ENCODE measurements at regions not wholly inside any gene's neighbourhood (a gene's known extent, or its start where the extent isn't known, plus 50 kb on each side); places are given as distances from the start of the nearest gene placed in this dataset.

GRCh38 chr2:120464448-120464931 lies 118.6 kb downstream of the INHBB start:
- 82 to 84% methylated on average over 5 to 12 of the region's 12 CpGs for WGBS, 2 donors
- Histone ChIP-seq H3K27ac (no peak overlapping the region), H3K4me1 (peaks cover 0 to 8% of the 10 kb centered on the region in 2 donors), H3K36me3 (no peaks in the 10 kb centered on the region), H3K9me3 (no peaks in the 10 kb centered on the region), H3K4me3 (replicated peaks in 1 of 3) (no peak overlapping the region), H3K27me3 (no peaks in the 10 kb centered on the region)
- TF ChIP-seq CTCF (IDR thresholded peaks at IDR 0.05) (no peak), POLR2A (IDR thresholded peaks at IDR 0.05) (no peak)
- intact Hi-C loops (cut with DNase I) = no loop called here
- DNase-seq = no peak

GRCh38 chr2:120465012-120465700 lies 119.2 kb downstream of the INHBB start:
- no peaks in the 10 kb centered on the region for H3K9me3 ChIP-seq
- H3K36me3 ChIP-seq = no peaks in the 10 kb centered on the region
- WGBS, 2 donors = 94 to 100% methylated on average over 7 to 9 of the region's 11 CpGs
- H3K27ac ChIP-seq = no peak overlapping the region
- intact Hi-C loops (cut with DNase I) = no loop called here
- no peaks in the 10 kb centered on the region for H3K27me3 ChIP-seq
- no peak for DNase-seq
- H3K4me1 ChIP-seq = peaks cover 2 to 13% of the 10 kb centered on the region in 2 donors
- TF ChIP-seq CTCF (IDR thresholded peaks at IDR 0.05) = no peak
- no peak for TF ChIP-seq POLR2A (IDR thresholded peaks at IDR 0.05)
- no peak overlapping the region for H3K4me3 ChIP-seq (replicated peaks in 1 of 3)

- DNase-seq = no peak
- H3K4me3 ChIP-seq (replicated peaks in 1 of 3) = no peak overlapping the region
- no peaks in the 10 kb centered on the region for H3K27me3 ChIP-seq
- TF ChIP-seq CTCF (IDR thresholded peaks at IDR 0.05) = no peak
- TF ChIP-seq POLR2A (IDR thresholded peaks at IDR 0.05) = no peak
- intact Hi-C loops (cut with DNase I) = no loop called here
- no peaks in the 10 kb centered on the region for H3K36me3 ChIP-seq
- WGBS, 2 donors = 62 to 83% methylated on average over 6 of the region's 6 CpGs
- no peaks in the 10 kb centered on the region for H3K9me3 ChIP-seq
- H3K4me1 ChIP-seq = peaks cover 7 to 18% of the 10 kb centered on the region in 2 donors
- no peak overlapping the region for H3K27ac ChIP-seq
Measured at GRCh38 chr2:120465701-120465988, 119.7 kb downstream of the INHBB start.

GRCh38 chr2:120465989-120466703 lies 120.2 kb downstream of the INHBB start:
- 52 to 65% methylated on average over 13 to 25 of the region's 25 CpGs for WGBS, 2 donors
- intact Hi-C loops (cut with DNase I) = no loop called here

More at GRCh38 chr2:120465989-120466703, 120.2 kb downstream of the INHBB start:
- DNase-seq = no peak
- Histone ChIP-seq H3K36me3 (no peaks in the 10 kb centered on the region), H3K4me3 (replicated peaks in 1 of 3) (no peak overlapping the region), H3K4me1 (peaks cover 11 to 23% of the 10 kb centered on the region in 2 donors), H3K27ac (no peak overlapping the region), H3K9me3 (no peaks in the 10 kb centered on the region), H3K27me3 (no peaks in the 10 kb centered on the region)
- TF ChIP-seq POLR2A (IDR thresholded peaks at IDR 0.05) (no peak), CTCF (IDR thresholded peaks at IDR 0.05) (no peak)
